HFF-Myc (cell line): ENCODE measurements at regions not wholly inside any gene's neighbourhood (a gene's known extent, or its start where the extent isn't known, plus 50 kb on each side); places are given as distances from the start of the nearest gene placed in this dataset.
"Not testable (repeated sequence)": the region's sequence is repeated elsewhere in the genome, so short reads cannot be mapped to it uniquely, and the experiment has no call there.

ENCODE experiments used
- DNase-seq: peaks from one replicate; pipeline ENCODE4 v3.0.0-alpha.2; 2011; ENCODE audit warnings: low read depth; ENCODE audit errors: extremely low read depth
- H3K4me3 ChIP-seq: replicated peaks from 2 replicates; pipeline ENCODE4 v1.5.1; 2011; ENCODE audit warnings: low read depth, mild to moderate bottlenecking, control low read depth, low read length
- CTCF ChIP-seq: IDR thresholded peaks from 2 replicates; pipeline ENCODE4 v1.5.1; 2012; ENCODE audit warnings: mild to moderate bottlenecking, low read depth, low read length, control low read depth; ENCODE audit errors: missing control alignments

DNA sequence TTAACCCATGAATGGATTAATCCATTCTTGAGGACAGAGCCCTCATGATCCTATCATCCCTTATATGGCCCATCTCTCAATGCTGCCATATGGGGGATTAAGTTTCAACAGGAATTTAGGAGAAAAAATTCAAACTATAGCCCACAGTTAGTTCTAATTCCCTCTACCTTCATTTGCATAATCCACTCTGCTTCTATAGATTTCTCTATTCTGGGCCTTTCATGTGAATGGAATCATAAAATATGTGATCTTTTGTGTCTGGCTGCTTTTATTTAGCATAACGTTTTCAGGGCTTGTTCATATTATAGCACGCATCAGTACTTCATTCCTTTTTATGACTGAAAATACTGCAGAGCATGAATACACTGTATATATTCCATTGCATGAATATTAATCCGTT, 55.4 kb downstream of the CTSL start:
- H3K4me3 ChIP-seq: no peak overlapping the region
- TF ChIP-seq CTCF: no peak
- DNase-seq: no peak

GRCh38 chr9:87783180-87783579, 57.3 kb downstream of the CTSL start:
- DNase-seq: no peak
- no peak for TF ChIP-seq CTCF
- no peak overlapping the region for H3K4me3 ChIP-seq

DNA sequence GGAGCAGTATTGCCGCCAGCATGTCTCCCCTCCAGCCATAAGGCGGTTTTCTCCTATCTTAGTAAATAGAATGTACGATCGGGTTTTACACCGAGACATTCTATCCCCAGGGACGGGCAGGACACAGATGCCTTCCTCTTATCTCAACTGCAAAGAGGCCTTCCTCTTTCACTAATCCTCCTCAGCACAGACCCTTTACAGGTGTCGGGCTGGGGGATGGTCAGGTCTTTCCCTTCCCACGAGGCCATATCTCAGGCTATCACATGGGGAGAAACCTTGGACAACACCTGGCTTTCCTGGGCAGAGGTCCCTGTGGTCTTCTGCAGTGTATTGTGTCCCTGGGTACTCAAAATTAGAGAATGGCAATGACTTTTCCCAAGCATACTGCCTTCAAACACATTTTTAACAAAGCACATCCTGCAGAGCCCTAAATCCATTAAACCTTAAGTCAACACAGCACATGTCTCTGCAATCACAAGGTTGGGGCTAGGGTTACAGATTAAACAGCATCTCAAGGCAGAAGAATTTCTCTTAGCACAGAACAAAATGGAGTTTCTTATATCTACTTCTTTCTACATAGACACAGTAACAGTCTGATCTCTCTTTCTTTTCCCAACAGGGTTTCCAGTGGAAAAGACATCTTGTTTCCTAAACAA, 59.5 kb downstream of the CTSL start:
- DNase-seq: not testable (repeated sequence)

DNA sequence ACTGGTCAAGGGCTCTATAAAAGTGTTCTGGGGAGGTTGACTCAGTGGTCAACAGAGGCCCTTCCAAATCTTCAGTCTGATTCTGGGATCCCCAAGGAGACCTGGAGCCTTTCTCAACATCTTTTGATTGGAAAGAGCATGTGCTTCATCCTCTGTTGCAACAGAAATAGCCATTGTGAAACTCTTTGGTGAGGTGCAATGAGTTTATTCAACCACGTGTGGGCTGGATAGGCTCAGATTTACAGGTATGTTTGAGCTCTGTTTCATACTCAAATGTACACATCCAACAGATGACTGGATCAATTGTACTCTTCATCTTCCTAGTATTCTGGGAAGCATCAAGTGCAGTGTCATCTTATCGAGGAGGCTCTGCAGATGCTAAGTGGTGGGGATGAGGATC, 60.5 kb downstream of the CTSL start:
- DNase-seq: no peak
- no peak for TF ChIP-seq CTCF
- H3K4me3 ChIP-seq: no peak overlapping the region

More for the DNA sequence above, 59.5 kb downstream of the CTSL start:
- not testable (repeated sequence) for H3K4me3 ChIP-seq

GRCh38 chr9:87786876-87787275, 61.0 kb downstream of the CTSL start:
- no peak for DNase-seq
- TF ChIP-seq CTCF: no peak
- H3K4me3 ChIP-seq: no peak overlapping the region

DNA sequence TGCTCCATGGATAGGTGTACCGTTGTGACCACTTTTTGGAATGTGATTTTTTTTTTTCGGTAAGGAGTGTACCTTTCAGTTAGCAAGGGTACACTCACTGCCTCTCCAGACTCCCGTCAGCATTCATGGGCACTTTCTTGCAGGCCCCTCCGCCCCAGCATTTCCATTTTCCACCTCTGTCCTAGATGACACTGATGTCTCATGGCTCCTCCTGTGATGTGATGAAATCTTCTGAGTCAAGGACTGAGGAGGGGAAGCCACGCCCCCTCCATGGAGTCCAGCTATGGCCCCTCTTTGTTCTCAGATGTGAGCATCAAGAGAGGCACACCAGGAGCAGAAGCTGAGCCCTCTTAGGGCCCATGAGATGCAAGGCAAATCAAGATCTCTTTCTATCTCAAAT, 61.8 kb downstream of the CTSL start:
- no peak overlapping the region for H3K4me3 ChIP-seq
- TF ChIP-seq CTCF: no peak
- DNase-seq: no peak

DNA sequence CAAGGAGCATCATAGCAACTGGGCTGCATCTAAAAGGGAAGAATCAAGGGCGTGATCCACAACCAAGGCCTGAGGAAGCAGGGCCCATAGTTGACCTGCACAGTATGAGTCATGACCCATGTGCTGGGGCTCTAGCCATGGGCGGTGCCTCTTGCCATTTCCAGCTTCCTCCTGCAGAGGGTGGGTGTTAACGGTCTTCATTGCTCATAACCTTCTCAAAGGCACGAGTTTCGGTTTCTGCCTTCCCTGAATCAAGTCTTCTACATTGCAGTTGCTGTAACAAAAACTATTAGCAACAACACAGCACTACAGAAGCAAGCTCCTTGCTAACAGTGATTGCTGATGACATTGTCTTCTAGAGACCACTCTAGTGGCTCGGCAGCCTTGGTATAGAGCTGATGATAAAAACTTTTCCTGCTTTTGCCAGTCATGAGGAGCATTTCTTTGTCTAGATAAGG, 66.9 kb downstream of the CTSL start:
- TF ChIP-seq CTCF: peak; percentile 12
- peak; percentile 56 for DNase-seq
- H3K4me3 ChIP-seq: no peak overlapping the region
